GF-D8 (cell line): ENCODE measurements at regions not wholly inside any gene's neighbourhood (a gene's known extent, or its start where the extent isn't known, plus 50 kb on each side); places are given as distances from the start of the nearest gene placed in this dataset.

Source experiments
- DNase-seq: peaks from one replicate; lab custom pipeline; 2025; lab: John Stamatoyannopoulos, UW

DNA sequence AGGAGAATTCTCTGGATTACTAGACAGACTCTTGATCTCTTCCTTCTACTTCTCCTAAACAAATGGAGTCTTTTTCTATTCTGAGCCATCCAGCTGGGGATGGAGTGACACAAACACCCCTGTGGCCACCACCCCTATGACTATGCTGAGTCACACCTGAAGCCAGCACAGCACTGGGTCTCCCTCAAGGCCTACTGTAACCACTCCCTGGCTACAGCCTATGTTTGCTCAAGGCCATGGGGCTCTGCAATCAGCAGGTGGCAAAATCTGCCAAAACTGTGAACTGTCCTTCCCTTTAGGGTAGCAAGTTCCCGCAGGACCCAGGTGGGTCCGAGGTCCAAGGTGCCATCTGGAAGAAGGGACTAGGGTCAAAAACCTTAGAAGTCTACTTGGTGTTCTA is 132.3 kb downstream of the TINAG start:
- no peak for DNase-seq

DNA sequence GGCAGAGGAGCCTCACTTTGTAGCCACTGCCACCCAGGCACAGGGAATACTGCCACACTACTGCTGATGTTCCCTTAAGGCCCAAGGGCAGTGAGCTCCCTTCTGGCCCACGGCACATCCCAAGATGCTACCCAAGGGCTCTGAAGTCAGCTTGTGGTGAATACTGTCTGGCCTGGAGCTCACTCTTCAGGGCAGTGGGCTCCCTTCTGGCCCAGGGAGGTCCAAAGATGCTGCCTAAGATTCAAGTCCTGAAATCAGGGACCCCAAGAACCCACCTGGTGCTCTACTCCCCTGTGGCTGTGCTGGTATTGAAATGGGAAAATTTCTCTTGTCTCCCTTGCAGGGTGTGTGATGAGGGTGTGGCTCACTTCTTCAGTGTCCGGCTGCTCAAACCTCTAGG is 132.8 kb downstream of the TINAG start:
- DNase-seq, result no peak

DNA sequence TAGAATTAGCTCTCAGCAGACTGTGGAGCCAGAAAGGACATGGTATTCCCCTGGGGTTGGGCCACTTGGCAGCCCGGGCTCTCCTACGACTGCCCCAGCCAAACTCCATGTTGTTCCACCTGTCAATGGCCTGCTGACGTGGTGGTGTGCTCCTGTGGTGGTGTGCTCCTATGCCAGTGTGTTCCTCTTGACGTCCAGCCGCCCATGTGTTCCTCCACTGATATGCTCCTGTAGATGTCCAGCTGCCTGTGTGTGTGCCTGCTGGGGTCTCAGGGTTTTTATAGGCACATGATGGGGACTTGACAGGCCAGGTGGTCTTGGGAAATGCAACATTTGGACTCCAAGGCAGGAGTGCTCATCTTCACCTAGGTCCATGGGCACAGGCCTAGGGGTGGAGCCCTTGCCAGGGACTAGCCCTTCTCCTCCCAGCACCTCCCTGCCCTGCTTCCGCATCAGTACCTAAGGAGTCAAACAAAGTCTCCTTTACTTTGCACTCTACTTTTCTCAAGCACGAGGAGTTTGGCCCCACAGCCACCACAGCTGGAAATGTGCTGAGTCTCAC is 133.5 kb downstream of the TINAG start:
- no peak for DNase-seq

DNA sequence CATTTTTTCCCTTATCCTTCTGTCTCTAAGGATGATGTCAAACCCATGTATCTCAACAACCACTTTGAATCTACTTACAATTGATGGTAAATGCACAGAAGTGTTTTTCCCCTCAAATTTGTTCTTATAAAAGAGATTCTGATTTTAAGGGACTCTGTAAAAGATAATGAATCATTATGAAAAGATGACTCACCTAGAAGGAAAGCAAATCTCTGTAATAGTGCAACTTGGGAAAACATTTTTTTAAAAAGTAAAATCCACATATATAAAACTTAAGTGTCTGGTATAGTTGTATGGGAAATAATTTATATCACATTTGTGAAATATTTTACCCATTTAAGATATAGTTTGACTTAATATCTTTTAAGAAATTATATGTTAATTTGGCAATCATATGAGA is 137.0 kb downstream of the TINAG start:
- DNase-seq, result no peak

DNA sequence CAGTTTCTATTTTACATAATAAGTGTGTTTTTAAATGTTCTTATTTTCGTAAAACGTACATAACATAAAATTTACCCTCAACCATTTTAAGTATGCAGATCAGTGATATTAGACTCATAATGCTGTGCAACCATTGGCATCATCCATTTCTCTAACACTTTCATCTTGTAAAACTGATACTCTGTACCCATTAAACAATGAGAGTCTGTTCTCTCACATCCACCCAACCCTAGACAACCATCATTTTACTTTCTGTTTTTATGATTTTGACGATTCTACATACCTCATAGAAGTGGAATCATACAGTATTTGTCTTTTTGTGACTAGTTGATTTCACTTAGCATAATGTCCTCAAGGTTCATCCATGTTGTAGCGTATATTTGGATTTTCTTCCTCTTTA is 140.4 kb downstream of the TINAG start:
- DNase-seq, result no peak

DNA sequence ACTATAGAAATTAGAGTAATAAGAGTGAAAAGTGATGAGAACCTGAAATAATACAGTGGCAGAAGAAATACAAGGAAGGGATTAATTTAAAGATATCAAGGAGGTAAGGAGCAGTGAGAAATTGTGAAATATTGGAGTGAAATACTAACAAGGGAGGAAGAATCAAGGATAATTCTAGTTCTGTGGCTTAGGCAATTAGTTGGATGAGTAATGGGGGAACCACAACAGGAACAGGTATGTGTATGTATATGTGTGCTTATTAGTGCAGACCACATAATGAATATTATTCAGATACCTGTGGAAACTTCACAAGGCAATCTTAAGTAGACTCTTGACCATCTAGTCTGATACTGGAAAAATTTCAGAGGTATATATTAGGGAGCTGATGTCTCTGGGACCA is 143.3 kb downstream of the TINAG start:
- DNase-seq, result no peak

DNA sequence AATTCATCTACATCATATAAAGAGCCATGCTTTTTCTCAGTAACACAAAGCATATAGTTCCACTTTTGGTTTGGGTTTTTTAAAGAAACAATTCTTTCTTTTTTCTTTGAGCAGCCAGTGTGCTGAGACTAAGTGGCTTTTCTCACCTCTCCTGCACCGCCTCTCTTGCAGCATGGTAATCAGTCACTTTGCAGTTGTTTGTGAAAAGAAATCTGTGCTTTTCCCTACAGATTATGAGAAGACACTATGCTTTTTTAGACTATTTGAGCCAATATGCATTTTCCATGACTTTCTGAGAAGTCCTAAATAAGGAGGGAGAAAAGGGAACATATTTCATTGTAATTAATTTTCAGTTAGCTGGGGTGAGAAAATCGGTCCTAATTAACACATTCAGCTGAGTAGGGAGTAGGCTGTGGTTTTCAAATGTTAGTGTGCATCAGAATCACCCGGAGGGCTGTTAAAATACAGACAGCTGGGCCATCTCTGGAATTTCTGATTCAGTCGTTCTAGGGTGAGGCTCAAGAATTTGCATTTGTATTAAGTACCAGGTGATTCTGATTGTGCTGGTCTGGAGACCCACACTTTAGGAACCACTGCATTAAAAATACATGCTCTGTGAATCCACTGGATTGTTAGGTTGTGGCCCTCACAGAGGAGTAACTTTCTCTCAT is 155.2 kb downstream of the TINAG start:
- no peak for DNase-seq

DNA sequence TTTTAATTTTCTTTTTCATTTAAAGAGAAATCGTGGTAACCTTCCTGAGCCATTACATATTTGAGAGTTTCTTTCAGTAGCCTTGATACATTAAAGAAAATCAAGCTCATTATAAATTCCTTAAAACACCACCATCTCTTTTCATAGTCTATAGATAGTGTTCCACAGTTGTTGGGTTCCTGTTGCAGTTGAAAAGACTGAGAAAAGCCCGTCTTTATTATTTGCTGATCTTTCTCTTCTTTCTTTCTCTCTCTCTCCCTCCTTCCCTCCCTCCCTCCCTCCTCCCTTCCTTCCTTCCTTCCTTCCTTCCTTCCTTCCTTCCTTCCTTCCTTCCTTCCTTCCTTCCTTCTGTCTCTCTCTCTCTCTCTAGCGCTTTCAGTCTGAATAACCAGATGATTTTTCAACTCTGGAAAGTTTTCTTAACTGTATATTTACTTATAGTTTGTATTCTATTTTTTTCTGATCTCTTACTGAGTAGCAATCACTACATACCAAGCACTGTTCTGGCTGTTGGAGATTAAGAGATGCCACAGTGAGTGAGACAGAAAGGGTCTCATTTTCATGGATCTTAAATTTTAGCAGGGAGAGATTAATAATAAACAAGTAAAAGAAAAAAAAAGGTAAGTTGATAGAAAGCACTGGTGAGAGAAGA is 157.5 kb downstream of the TINAG start:
- no peak for DNase-seq

DNA sequence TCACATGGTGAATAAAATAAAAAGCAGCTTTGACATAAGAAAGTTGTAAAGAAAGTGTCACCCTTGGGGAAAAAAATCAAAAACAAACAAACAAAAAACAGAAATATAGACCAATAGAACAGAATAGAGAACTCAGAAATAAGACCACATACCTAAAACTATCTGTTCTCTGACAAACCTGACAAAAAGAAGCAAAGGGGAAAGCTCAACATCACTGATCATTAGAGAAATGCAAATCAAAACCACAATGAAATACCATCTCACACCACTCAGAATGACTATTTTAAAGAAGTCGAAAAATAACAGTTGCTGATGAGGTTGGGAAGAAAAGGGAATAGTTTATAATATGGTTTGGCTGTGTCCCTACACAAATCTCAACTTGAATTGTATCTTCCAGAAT is 159.1 kb downstream of the TINAG start:
- no peak for DNase-seq

DNA sequence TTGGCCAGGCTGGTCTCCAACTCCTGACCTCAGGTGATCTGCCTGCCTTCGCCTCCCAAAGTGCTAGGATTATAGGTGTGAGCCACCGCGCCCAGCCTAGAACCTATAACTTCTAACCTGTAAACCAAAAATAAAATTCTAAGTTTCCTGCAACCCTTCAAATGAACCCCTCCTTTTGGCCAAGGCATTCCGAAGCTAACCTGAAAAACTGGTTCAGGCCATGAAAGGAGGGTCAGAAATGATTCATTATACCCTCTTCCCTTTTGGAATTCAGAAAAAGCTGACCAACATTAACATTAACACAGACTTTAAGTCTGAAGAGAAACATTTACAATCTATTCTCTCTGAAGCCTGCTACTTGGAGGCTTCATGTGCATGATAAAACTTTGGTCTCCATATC is 165.1 kb downstream of the TINAG start:
- DNase-seq, result no peak

DNA sequence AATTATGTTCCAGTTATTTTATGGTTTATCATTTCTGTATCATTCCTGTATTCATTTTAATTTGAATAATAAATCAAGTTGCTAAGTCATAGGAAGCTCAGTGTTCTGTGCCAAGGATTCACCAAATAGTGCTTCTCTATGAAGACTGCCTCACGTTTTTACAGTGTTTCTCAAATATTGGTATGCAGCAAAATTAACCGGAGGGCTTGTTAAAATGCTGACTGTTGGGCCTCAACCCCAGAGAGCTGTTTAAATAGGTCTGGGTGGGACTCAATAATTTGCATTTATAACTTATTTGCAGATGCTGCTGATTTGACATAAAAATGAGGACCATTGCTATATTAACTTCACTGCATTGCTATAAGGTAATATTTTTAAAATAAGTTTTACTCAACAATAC is 166.7 kb downstream of the TINAG start:
- DNase-seq, result no peak

DNA sequence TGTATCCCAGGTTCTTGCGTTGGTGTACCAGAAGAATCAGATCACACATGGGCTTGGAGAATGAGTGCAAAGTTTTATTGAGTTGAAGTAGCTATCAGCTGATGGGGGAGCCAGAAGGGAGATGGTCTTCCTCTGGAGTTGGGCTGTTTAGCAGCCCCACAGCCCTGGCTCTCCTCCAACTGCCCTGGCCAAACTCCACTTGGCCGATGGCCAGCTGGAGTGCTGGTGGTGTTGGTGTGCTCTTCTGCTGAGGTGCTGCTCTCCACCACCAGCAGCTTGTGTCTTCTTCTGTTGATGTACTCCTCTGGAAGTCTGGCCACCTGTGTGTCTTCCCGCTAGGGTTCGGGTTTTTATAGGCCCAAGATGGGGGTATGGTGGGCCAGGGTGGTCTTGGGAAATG is 172.8 kb downstream of the TINAG start:
- no peak for DNase-seq

DNA sequence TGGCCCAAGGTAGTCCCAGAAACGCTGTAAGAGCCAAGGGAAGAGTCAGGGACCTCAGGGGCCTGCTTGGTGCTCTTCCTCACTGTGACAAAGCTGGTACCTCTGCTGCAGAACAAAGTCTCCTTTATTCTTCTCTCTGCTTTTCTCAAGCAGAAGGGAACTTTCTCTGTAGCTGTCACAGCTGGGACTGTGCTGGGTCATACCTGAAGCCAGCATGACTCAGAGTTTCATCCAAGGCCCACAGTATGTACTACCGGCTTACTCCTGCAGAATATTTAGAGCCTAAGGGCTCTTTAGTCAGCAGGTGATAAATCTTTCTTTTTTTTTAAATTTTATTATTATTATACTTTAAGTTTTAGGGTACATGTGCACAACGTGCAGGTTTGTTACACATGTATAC is 183.2 kb downstream of the TINAG start:
- no peak for DNase-seq

DNA sequence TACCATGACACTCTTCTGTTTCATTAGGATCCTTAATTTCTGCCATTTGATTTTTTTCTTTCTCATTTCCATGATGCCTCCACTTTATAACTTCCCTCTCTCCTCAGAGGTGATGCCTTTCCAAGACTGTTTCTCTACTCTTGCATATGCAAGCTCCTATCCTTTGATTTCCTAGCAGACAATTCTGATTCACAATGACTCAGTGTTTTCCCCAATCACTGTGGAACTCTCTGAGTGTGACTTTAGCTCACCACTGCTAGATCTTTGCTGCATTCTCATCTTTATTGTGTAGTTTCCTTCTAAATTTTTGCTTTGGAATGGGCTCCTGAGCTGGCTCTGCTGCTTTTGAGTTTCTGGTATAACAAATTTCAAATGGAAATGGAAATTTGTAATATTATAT is 184.9 kb downstream of the TINAG start:
- DNase-seq, result no peak

DNA sequence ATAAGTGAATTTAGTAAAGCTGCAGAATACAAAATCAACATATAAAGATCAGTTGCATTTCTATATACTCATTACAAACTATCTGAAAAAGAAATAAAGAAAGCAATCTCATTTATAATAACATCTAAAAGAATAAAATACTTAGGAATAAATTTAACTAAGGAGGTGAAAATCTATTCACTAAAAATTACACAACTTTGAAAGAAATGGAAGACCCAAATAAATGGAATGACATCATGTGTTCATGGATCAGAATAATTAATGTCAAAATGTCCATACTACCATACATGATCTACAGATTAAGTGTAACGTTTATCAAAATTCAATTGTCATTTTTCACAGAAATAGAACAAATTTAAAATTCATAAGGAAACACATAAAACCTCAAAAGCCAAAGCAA is 194.9 kb downstream of the TINAG start:
- DNase-seq, result no peak

DNA sequence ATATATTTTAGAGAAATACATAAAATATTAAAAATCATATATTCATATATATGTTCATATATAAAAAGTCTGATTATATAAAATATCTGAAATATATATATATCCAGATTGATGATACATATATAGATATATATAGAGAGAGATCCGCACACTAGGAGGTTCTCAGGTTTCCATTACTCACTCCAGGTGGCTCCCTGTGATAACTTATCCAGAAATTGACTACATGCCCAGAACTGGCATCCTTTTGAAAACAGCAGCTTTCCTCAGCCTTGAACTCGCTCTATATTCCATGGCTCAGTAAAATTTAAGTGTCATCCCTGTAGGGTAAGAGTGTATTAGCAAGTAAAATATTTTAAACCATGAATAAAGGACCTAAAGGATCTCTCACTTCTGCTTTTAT is 206.8 kb downstream of the TINAG start:
- no peak for DNase-seq

DNA sequence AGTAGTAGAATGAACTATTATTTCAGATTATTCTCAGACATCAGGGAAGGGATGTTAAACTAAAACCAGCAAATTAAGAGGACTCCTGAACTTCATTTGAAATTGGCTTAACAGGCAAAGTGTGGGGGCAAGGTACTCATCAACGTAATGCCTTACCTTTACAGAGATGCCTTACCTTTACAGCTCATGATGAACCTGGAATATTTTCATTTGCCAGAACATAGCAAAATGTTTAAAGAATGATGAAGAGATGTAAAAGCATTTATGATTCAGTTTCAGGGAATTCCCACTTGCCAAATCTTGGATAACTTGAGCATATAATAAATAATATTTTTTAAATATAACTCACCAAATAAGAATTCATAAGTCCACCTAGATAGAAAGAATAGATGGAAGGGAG is 207.5 kb downstream of the TINAG start:
- DNase-seq, result no peak

DNA sequence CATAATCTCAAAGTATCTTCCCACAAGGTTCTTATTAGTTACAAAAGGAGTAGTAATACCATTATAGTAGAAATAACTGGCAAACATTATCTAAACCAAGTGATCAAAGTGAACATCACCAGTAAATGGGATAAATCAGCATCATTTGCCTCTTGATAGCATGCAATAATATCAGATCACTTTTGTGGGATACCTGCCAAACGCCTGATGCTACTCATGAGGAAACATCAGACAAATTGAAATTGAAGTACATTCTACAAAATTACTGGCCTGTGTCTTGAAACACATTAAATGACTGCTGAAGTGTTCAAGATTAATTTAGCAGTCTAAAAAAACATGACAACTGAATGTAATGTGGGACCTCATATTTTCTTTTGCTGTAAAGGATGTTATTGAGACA is 208.1 kb downstream of the TINAG start:
- no peak for DNase-seq

DNA sequence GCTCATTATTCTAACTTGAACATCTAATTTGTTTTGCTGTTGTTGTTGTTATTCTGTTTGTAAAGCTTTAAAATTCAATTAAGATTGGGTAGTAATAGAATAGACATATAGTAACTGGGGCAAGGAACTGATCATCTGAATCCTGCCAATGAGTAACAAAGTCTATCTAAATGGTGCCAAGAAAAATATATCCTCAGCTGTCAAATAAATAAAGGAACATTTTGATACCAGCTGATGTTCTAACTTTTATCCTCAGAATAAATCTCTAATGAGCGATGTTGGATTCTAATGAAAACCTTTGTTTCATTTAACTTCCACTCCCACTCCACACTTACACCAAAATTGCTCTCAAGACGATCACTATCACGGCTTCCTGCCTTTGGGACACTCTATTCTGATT is 210.9 kb downstream of the TINAG start:
- DNase-seq, result no peak

DNA sequence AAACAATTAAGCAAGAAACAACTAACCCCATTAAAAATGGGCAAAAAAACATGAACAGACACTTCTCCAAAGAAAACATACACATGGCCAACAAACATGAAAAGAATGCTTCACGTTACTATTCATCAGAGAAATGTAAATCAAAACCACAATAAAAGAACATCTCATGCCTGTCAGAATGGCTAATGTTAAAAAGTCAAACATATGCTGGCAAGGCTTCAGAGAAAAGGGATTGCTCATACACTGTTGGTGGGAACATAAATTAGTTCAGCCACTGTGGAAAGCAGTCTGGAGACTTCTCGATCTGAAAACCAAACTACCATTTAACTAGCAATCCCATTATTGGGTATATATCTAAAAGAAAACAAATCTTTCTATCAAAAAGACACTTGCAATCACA is 217.5 kb downstream of the TINAG start:
- DNase-seq, result no peak

DNA sequence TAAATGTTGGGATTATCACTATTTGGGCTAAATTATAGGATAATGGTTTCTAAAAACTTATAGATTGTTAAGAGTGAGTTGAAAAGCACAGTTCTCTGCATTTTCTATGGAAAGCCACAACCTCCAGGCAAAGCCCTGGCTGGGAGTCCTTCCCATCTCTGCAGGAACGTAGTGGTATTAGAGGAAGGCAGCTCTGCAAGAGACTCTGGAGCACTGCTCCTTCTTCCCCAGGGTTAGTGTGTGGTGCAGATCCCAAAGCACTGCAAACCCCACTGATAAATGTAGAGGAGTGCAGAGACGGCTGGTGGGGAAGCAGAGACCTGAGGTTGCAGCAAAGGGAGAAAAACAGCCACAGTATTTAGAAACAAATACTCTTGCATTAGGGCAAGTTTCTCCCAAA is 225.3 kb downstream of the TINAG start:
- no peak for DNase-seq

DNA sequence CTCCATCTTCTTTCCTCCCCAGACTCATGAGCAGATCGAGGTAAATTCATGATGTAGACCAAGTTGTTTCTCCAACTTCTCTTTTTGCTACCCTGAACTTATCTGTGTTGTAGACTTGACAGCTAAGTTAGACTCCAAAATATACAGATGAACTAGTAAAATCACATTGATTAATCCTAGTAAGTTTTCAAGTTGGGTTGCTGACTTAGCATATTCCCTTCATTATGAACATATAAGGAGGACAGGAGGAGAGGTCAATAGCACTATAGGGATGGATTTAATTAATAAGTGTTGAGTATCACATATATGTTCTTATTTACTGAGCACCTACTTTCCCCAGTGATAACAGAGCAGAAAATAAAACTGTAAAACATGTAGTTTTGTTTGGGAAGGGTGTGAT is 227.3 kb downstream of the TINAG start:
- no peak for DNase-seq

DNA sequence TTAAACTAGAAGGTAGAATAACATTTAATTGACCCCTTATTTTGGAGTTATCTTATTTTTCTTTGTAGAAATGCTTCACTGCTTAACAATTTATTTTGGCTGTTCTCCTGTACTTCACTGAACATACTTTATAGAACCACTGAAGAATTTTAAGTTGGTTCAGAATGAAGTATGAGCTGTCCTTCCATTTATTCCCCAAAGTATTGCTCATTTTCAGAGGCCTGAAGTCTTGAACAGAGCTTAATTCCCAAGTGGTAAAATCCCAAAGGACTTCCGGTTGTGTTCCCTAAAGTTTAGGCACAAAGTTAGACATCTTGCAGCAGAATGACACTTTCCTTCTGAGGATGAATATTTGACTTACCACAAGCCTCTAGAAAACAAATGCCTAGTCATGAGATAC is 233.3 kb downstream of the TINAG start:
- no peak for DNase-seq

DNA sequence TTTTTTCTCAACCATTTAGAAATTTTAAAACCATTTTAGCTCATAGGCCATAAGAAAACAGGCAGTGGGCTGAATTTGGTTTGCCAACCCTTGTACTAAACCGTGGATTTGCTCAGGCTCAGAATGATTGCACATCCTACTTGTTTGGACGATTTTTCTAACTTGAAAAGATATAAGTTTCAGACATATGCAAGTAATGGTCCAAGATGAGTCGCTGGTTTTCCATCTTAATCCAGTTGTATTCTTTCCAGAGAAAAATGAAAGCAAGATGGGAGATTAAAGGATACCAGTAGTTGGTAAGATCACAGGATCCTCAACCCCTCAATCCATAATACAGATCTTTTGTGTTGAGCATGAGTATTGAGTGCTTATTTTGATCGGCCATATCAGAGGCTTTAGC is 250.9 kb downstream of the TINAG start:
- no peak for DNase-seq
